ENCODE measurements at regions not wholly inside any gene's neighbourhood (a gene's known extent, or its start where the extent isn't known, plus 50 kb on each side); places are given as distances from the start of the nearest gene placed in this dataset.

DNA sequence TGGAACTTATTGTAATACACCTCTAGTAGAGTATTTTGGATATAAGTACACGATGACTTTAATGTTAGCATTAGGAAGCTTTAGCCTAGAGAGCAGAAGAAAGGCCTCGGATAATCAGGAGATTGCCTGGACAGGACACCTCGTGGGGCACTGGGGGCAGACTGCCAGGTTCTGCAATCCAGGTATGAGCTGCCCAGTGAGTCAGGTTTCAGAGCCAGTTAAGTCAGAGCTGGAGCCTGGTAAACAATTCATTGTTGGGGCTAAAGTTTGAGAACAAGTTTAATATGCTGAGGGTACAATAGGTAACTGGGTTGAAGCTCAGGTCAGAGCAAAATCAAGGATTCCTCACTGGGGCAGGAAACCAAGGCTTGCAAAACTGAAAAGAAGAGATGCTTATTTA is 107.4 kb downstream of the RERGL start (continued):
- TF ChIP-seq GABPA (IDR thresholded peaks at IDR 0.05; ENCODE audit: borderline replicate concordance, insufficient read depth, low read length) (no peak), POLR2AphosphoS5 (IDR thresholded peaks at IDR 0.05; ENCODE audit: low read depth, low read length) (no peak), POLR2A (IDR thresholded peaks at IDR 0.05; ENCODE audit: control extremely low read depth in 1 of 2, low read depth in 2 of 2, low read length in 2 of 2) (no peak), EZH2 (IDR thresholded peaks at IDR 0.05; ENCODE audit: low read depth, low read length, severe bottlenecking) (no peak), RAD21 (IDR thresholded peaks at IDR 0.05 in 1 of 2, conservative IDR thresholded peaks at IDR 0.05 in 1 of 2; ENCODE audit: low read depth in 2 of 2, low read length in 2 of 2) (no peak)

Data from H1 (cell line).